CD4-positive, CD25-positive, alpha-beta regulatory T cell (primary cell): ENCODE measurements at regions not wholly inside any gene's neighbourhood (a gene's known extent, or its start where the extent isn't known, plus 50 kb on each side); places are given as distances from the start of the nearest gene placed in this dataset.

ENCODE experiments used
- ATAC-seq, 2 donors: fragments of 150-1000 bp; cut with Tn5 transposase; one replicate each; pipeline ENCODE4 v1.10.0; 2021; ENCODE audit warnings: low read depth in 2 of 2, moderate number of reproducible peaks in 2 of 2, moderate library complexity in 1 of 2
- DNase-seq, 3 donors: peaks; one replicate each; pipeline versions ENCODE4 v3.0.0 to v3.0.0-alpha.2; 2012 to 2022; ENCODE audit warnings: mixed read lengths in 1 of 3
- H3K27ac ChIP-seq: one replicate; pipeline ENCODE4 v1.7.0; 2013; ENCODE audit warnings: mild to moderate bottlenecking, low read length; ENCODE audit not compliant: insufficient read depth, poor library complexity, severe bottlenecking
- H3K27me3 ChIP-seq: one replicate; pipeline ENCODE4 v1.7.0; 2013; ENCODE audit warnings: low read length; ENCODE audit not compliant: control insufficient read depth, insufficient read depth
- H3K36me3 ChIP-seq: one replicate; pipeline ENCODE4 v1.7.0; 2013; ENCODE audit warnings: mild to moderate bottlenecking, low read length, moderate library complexity; ENCODE audit not compliant: control insufficient read depth, insufficient read depth
- H3K4me1 ChIP-seq: 2 replicates; pipeline ENCODE4 v1.7.0; 2013; ENCODE audit warnings: mild to moderate bottlenecking, low read length; ENCODE audit not compliant: insufficient read depth, control insufficient read depth, poor library complexity, severe bottlenecking
- H3K4me3 ChIP-seq: one replicate; pipeline ENCODE4 v1.7.0; 2013; ENCODE audit warnings: low read depth, mild to moderate bottlenecking, low read length, moderate library complexity
- H3K9me3 ChIP-seq, 2 experiments: 1 replicate in 1 of 2; 2 replicates in 1 of 2; pipeline ENCODE4 v1.7.0; 2013; ENCODE audit warnings: low read length in 2 of 2, mild to moderate bottlenecking in 1 of 2, moderate library complexity in 1 of 2; ENCODE audit not compliant: control insufficient read depth in 2 of 2
- H3K27ac Mint-ChIP-seq, 3 donors: one replicate each; pipeline ENCODE4 v1.8.0; 2020 to 2022; ENCODE audit warnings: mild to moderate bottlenecking in 3 of 3, mixed read lengths in 3 of 3, moderate library complexity in 2 of 3
- H3K27me3 Mint-ChIP-seq: one replicate; pipeline ENCODE4 v1.8.0; 2022; ENCODE audit warnings: mild to moderate bottlenecking, mixed read lengths
- H3K36me3 Mint-ChIP-seq: one replicate; pipeline ENCODE4 v1.8.0; 2020; ENCODE audit warnings: mixed read lengths
- H3K4me1 Mint-ChIP-seq, 4 donors: one replicate each; pipeline ENCODE4 v1.8.0; 2020 to 2022; ENCODE audit warnings: mixed read lengths in 4 of 4, mild to moderate bottlenecking in 1 of 4
- H3K4me3 Mint-ChIP-seq, 4 donors: one replicate each; pipeline ENCODE4 v1.8.0; 2020 to 2022; ENCODE audit warnings: mild to moderate bottlenecking in 4 of 4, mixed read lengths in 4 of 4, moderate library complexity in 3 of 4
- H3K9me3 Mint-ChIP-seq, 7 donors: one replicate each; pipeline ENCODE4 v1.8.0; 2020 to 2022; ENCODE audit warnings: mixed read lengths in 7 of 7, mild to moderate bottlenecking in 3 of 7, moderate library complexity in 2 of 7

- Histone ChIP-seq H3K36me3 (no peaks in the 10 kb centered on the region), H3K4me3 (no peak overlapping the region), H3K9me3 (no peaks in the 10 kb centered on the region), H3K27ac (no peak overlapping the region), H3K4me1 (no peaks in the 10 kb centered on the region), H3K27me3 (no peaks in the 10 kb centered on the region)
- no peak overlapping the region for H3K27ac Mint-ChIP-seq
- ATAC-seq, result no peak
- no peaks in the 10 kb centered on the region for H3K27me3 Mint-ChIP-seq
- no peaks in the 10 kb centered on the region for H3K4me1 Mint-ChIP-seq
- H3K9me3 Mint-ChIP-seq, result peaks cover 0 to 17% (median 2%) of the 10 kb centered on the region in 7 donors
- no peak overlapping the region for H3K4me3 Mint-ChIP-seq
- DNase-seq, result no peak
- H3K36me3 Mint-ChIP-seq, result no peaks in the 10 kb centered on the region
These were observed 406.3 kb downstream of the SPRY1 start for GRCh38 chr4:123802933-123803332.

GRCh38 chr4:123804196-123804721 lies 407.7 kb downstream of the SPRY1 start:
- Mint-ChIP-seq H3K27ac (no peak overlapping the region), H3K9me3 (peaks cover 0 to 5% (median 2%) of the 10 kb centered on the region in 7 donors), H3K4me3 (no peak overlapping the region), H3K27me3 (no peaks in the 10 kb centered on the region), H3K36me3 (no peaks in the 10 kb centered on the region), H3K4me1 (no peaks in the 10 kb centered on the region)
- Histone ChIP-seq H3K9me3 (no peaks in the 10 kb centered on the region), H3K36me3 (no peaks in the 10 kb centered on the region), H3K4me1 (no peaks in the 10 kb centered on the region), H3K27ac (no peak overlapping the region), H3K27me3 (no peaks in the 10 kb centered on the region), H3K4me3 (no peak overlapping the region)
- ATAC-seq, result no peak
- no peak for DNase-seq

- ATAC-seq, result no peak
- no peaks in the 10 kb centered on the region for H3K9me3 ChIP-seq
- Mint-ChIP-seq H3K4me3 (no peak overlapping the region), H3K27me3 (no peaks in the 10 kb centered on the region), H3K27ac (no peak overlapping the region), H3K9me3 (peaks cover 0 to 5% (median 0%) of the 10 kb centered on the region in 7 donors), H3K36me3 (no peaks in the 10 kb centered on the region), H3K4me1 (no peaks in the 10 kb centered on the region)
- H3K27me3 ChIP-seq, result no peaks in the 10 kb centered on the region
- no peak overlapping the region for H3K4me3 ChIP-seq
- H3K4me1 ChIP-seq, result no peaks in the 10 kb centered on the region
- no peaks in the 10 kb centered on the region for H3K36me3 ChIP-seq
- no peak overlapping the region for H3K27ac ChIP-seq
- DNase-seq, result no peak
These were observed 409.5 kb downstream of the SPRY1 start for GRCh38 chr4:123806056-123806455.

- Mint-ChIP-seq H3K27ac (no peak overlapping the region), H3K4me1 (peaks cover 0 to 3% (median 0%) of the 10 kb centered on the region in 4 donors), H3K27me3 (no peaks in the 10 kb centered on the region), H3K4me3 (no peak overlapping the region), H3K36me3 (no peaks in the 10 kb centered on the region), H3K9me3 (peaks cover 0 to 4% (median 0%) of the 10 kb centered on the region in 7 donors)
- Histone ChIP-seq H3K36me3 (no peaks in the 10 kb centered on the region), H3K27ac (no peak overlapping the region), H3K9me3 (no peaks in the 10 kb centered on the region), H3K4me1 (no peaks in the 10 kb centered on the region), H3K4me3 (no peak overlapping the region), H3K27me3 (no peaks in the 10 kb centered on the region)
- DNase-seq (no peak), ATAC-seq (no peak)
These were observed 410.6 kb downstream of the SPRY1 start for GRCh38 chr4:123807187-123807586.

- H3K9me3 Mint-ChIP-seq, result peaks cover 0 to 4% (median 0%) of the 10 kb centered on the region in 7 donors
- H3K4me1 Mint-ChIP-seq, result peaks cover 0 to 3% (median 0%) of the 10 kb centered on the region in 4 donors
These were observed 411.3 kb downstream of the SPRY1 start for GRCh38 chr4:123807866-123808265.

GRCh38 chr4:123809864-123810263 lies 413.3 kb downstream of the SPRY1 start:
- no peak for ATAC-seq
- no peak overlapping the region for H3K4me3 Mint-ChIP-seq
- H3K4me3 ChIP-seq, result no peak overlapping the region
- peaks cover 0 to 3% (median 0%) of the 10 kb centered on the region in 4 donors for H3K4me1 Mint-ChIP-seq
- no peaks in the 10 kb centered on the region for H3K27me3 ChIP-seq
- no peaks in the 10 kb centered on the region for H3K9me3 ChIP-seq
- H3K27ac Mint-ChIP-seq, result no peak overlapping the region
- no peaks in the 10 kb centered on the region for H3K27me3 Mint-ChIP-seq
- peaks cover 0 to 4% (median 0%) of the 10 kb centered on the region in 7 donors for H3K9me3 Mint-ChIP-seq
- no peaks in the 10 kb centered on the region for H3K36me3 ChIP-seq
- no peak for DNase-seq
- H3K27ac ChIP-seq, result no peak overlapping the region
- no peaks in the 10 kb centered on the region for H3K36me3 Mint-ChIP-seq
- H3K4me1 ChIP-seq, result no peaks in the 10 kb centered on the region

More at GRCh38 chr4:123807866-123808265, 411.3 kb downstream of the SPRY1 start:
- no peak overlapping the region for H3K27ac ChIP-seq
- Mint-ChIP-seq H3K27ac (no peak overlapping the region), H3K27me3 (no peaks in the 10 kb centered on the region), H3K4me3 (no peak overlapping the region), H3K36me3 (no peaks in the 10 kb centered on the region)
- no peaks in the 10 kb centered on the region for H3K36me3 ChIP-seq
- DNase-seq (no peak), ATAC-seq (no peak)
- no peaks in the 10 kb centered on the region for H3K27me3 ChIP-seq
- no peaks in the 10 kb centered on the region for H3K4me1 ChIP-seq
- H3K9me3 ChIP-seq, result no peaks in the 10 kb centered on the region
- H3K4me3 ChIP-seq, result no peak overlapping the region

- Histone ChIP-seq H3K36me3 (no peaks in the 10 kb centered on the region), H3K4me3 (no peak overlapping the region), H3K27ac (no peak overlapping the region), H3K27me3 (no peaks in the 10 kb centered on the region), H3K9me3 (no peaks in the 10 kb centered on the region), H3K4me1 (no peaks in the 10 kb centered on the region)
- Mint-ChIP-seq H3K9me3 (peaks cover 0 to 4% (median 0%) of the 10 kb centered on the region in 7 donors), H3K4me3 (no peak overlapping the region), H3K36me3 (no peaks in the 10 kb centered on the region), H3K4me1 (peaks cover 0 to 3% (median 0%) of the 10 kb centered on the region in 4 donors), H3K27me3 (no peaks in the 10 kb centered on the region), H3K27ac (no peak overlapping the region)
- DNase-seq, result no peak
- ATAC-seq, result no peak
These were observed 415.4 kb downstream of the SPRY1 start for GRCh38 chr4:123812066-123812390.

- no peak for ATAC-seq
These were observed 417.3 kb downstream of the SPRY1 start for GRCh38 chr4:123813901-123814300.

More at GRCh38 chr4:123813901-123814300, 417.3 kb downstream of the SPRY1 start:
- peaks cover 0 to 3% (median 0%) of the 10 kb centered on the region in 4 donors for H3K4me1 Mint-ChIP-seq
- DNase-seq, result no peak
- Histone ChIP-seq H3K36me3 (no peaks in the 10 kb centered on the region), H3K27ac (no peak overlapping the region), H3K4me1 (no peaks in the 10 kb centered on the region), H3K27me3 (no peaks in the 10 kb centered on the region), H3K9me3 (no peaks in the 10 kb centered on the region), H3K4me3 (no peak overlapping the region)
- no peak overlapping the region for H3K4me3 Mint-ChIP-seq
- no peak overlapping the region for H3K27ac Mint-ChIP-seq
- H3K36me3 Mint-ChIP-seq, result no peaks in the 10 kb centered on the region
- H3K27me3 Mint-ChIP-seq, result no peaks in the 10 kb centered on the region
- H3K9me3 Mint-ChIP-seq, result peaks cover 0 to 5% (median 0%) of the 10 kb centered on the region in 7 donors
